Spinal cord (tissue), 9 donors: ENCODE measurements at regions not wholly inside any gene's neighbourhood (a gene's known extent, or its start where the extent isn't known, plus 50 kb on each side); places are given as distances from the start of the nearest gene placed in this dataset.
"Not testable (repeated sequence)": the region's sequence is repeated elsewhere in the genome, so short reads cannot be mapped to it uniquely, and the experiment has no call there.

Source experiments
- DNase-seq, 6 donors: peaks; one replicate each; pipeline versions ENCODE4 v3.0.0 to v3.0.0-alpha.2; 2013 to 2015; ENCODE audit warnings: low spot score in 6 of 6, low read depth in 4 of 6
- H3K27ac ChIP-seq: one replicate; pipeline ENCODE4 v1.5.1; 2013; ENCODE audit warnings: low read depth, low read length, control low read depth
- H3K27me3 ChIP-seq: one replicate; pipeline ENCODE4 v1.6.1; 2013; ENCODE audit warnings: low read length; ENCODE audit not compliant: control insufficient read depth, insufficient read depth
- H3K36me3 ChIP-seq: one replicate; pipeline ENCODE4 v1.6.1; 2013; ENCODE audit warnings: low read length; ENCODE audit not compliant: control insufficient read depth, insufficient read depth
- H3K4me1 ChIP-seq: one replicate; pipeline ENCODE4 v1.6.1; 2013; ENCODE audit warnings: low read length; ENCODE audit not compliant: control insufficient read depth, insufficient read depth
- H3K4me3 ChIP-seq: one replicate; pipeline ENCODE4 v1.5.1; 2013; ENCODE audit warnings: low read depth, low read length, control low read depth
- H3K9me3 ChIP-seq: one replicate; pipeline ENCODE4 v1.6.1; 2013; ENCODE audit warnings: low read length; ENCODE audit not compliant: control insufficient read depth, insufficient read depth
- WGBS: methylation state at CpG from one replicate; pipeline ENCODE4 v1.1.5; 2013; ENCODE audit warnings: missing lambda C conversion rate; ENCODE audit not compliant: insufficient coverage; 5-methylcytosine and 5-hydroxymethylcytosine counted together
- donor health status: healthy.

DNA sequence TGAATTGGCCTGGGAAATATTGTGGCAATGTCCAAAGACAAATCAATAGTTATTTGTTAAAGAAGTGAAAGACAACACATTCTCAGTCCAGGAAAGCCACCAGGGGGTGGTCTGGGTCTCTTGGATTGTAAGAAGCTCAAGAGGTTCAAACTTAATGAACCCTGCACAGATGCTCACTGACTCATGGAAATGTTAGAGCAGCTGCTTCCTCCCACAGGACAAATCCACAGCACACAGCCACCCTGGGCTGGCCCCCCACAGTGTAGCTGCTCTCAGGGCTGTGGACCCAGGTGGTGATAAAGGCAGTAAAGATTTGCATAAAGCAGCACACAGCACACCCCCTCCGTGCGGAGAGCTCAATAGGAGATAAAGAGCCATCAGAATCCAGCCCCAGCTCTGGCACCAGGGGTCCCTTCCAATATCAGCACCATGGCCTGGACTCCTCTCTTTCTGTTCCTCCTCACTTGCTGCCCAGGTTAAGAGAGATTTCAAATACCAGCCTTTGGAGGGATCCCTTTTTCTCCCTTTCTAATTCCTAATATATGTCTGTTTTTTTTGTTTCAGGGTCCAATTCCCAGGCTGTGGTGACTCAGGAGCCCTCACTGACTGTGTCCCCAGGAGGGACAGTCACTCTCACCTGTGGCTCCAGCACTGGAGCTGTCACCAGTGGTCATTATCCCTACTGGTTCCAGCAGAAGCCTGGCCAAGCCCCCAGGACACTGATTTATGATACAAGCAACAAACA, 124.8 kb downstream of the VPREB1 start:
- H3K36me3 ChIP-seq, H3K27me3 ChIP-seq, H3K4me3 ChIP-seq, H3K27ac ChIP-seq, H3K9me3 ChIP-seq: not testable (repeated sequence)
- peaks cover 13% of the 10 kb centered on the region for H3K4me1 ChIP-seq
- no CpG with 5 or more reads among the region's 2 CpGs for WGBS
- peak in 2 of 6 donors; percentile 10 to 44 for DNase-seq

DNA sequence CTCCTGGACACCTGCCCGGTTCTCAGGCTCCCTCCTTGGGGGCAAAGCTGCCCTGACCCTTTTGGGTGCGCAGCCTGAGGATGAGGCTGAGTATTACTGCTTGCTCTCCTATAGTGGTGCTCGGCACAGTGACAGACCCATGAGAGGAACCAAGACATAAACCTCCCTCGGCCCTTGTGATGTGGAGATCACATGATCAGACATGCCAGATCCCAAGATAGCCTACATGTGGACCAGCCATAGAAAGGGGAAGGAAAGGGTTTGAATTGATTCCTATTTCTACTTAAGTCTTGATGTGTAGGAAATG, 125.3 kb downstream of the VPREB1 start:
- Histone ChIP-seq H3K9me3 (no peaks in the 10 kb centered on the region), H3K4me3 (no peak overlapping the region), H3K4me1 (peaks cover 13% of the 10 kb centered on the region), H3K36me3 (no peaks in the 10 kb centered on the region), H3K27ac (no peak overlapping the region), H3K27me3 (no peaks in the 10 kb centered on the region)
- 68% methylated on average over 2 of the region's 4 CpGs for WGBS
- DNase-seq = no peak

DNA sequence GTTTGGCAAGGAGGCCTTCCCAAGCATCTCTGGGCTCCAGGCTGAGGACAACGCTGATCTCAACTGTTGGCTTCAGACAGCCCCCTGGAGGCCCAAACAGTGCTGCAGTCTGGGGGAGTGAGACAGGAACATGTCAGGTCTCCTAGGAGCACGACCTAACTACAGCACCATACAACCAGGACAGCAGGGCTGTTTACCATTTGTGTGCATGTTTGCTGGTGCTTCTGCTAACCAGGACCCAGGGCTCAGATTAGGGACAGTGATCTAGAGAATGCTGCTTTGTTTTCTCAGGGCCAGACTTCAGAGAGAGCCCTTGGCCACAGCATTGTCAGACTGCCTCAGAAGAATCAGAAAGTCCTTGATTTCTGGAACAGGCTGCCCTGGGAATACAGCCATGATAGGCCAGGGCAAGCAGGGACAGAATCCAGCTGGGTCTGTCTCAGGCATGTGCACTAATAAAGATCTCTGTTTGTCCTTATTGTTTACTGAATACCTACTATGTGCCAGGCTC, 126.5 kb downstream of the VPREB1 start:
- Histone ChIP-seq H3K36me3 (no peaks in the 10 kb centered on the region), H3K4me1 (peaks cover 13% of the 10 kb centered on the region), H3K27me3 (peaks cover 4% of the 10 kb centered on the region), H3K27ac (no peak overlapping the region), H3K4me3 (no peak overlapping the region), H3K9me3 (no peaks in the 10 kb centered on the region)
- peak in 1 of 6 donors; percentile 17 for DNase-seq
- WGBS = 0% methylated on average over 1 of the region's 2 CpGs

DNA sequence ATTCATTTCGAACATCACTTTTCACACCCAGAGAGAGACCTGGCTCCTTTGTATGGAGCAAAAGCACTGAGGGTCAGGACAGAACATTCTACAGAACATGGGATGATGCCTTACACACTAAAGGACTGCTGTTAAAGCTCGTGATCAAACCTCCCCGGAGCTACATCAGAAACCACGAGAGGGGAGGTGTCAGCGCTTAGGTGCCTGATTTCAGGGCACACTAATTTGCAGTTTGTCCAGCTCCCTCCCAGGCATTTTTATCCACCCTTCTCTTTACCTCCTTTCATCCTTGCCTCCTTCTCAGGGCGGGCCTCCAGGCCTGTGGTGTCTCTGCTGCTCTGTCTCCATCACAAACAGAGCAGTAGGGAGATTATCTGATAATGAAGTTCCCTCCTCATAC, 127.5 kb downstream of the VPREB1 start:
- no peaks in the 10 kb centered on the region for H3K36me3 ChIP-seq
- no peak for DNase-seq
- 95% methylated on average over 5 of the region's 6 CpGs for WGBS
- H3K4me3 ChIP-seq = no peak overlapping the region
- H3K9me3 ChIP-seq = no peaks in the 10 kb centered on the region
- H3K27me3 ChIP-seq = peaks cover 5% of the 10 kb centered on the region
- H3K27ac ChIP-seq = no peak overlapping the region
- peaks cover 13% of the 10 kb centered on the region for H3K4me1 ChIP-seq

DNA sequence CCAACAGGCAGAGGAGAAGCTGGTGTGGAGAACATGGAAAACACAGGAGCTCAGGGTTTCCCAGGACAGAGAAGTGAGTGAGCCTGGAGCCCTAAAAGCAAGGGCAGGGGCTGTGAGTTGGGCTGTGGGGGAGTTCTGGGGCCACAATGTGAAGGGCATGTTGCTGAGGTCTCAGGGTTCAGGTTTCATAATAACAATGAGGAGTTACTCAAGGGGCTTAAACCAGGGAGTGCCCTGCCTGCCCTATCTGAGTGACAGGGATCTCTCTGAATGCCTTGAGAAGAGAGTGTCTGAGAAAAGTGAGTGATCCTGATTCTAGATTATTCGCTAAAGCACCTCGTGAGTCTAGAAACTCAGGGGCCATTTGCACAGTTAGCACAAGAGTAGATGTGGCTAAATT, 129.6 kb downstream of the VPREB1 start:
- DNase-seq = no peak
- WGBS = 60% methylated on average over 2 of the region's 2 CpGs
- H3K27ac ChIP-seq = no peak overlapping the region

DNA sequence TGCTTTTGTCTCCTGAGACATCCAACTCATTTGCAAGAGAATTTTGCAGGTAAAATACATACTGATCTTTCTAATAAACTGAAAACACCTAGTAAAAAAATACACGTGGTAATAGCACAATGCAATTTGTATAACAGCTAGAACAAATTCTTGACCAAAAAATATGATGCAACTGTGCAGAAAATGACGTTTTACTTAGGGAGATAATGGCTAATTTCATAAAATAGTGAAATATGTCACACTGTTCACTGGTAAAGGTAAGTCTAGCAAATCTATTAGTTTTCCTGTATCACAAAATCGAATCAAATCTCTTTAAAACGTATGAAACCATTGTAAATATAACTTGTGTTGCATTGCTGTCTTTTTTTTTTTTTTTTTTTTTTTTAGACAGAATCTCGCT, 130.0 kb downstream of the VPREB1 start:
- Histone ChIP-seq H3K27me3 (peaks cover 5% of the 10 kb centered on the region), H3K27ac (no peak overlapping the region)
- no CpG with 5 or more reads among the region's 5 CpGs for WGBS

More for the DNA sequence above, 129.6 kb downstream of the VPREB1 start:
- Histone ChIP-seq H3K4me3 (no peak overlapping the region), H3K9me3 (no peaks in the 10 kb centered on the region), H3K4me1 (peaks cover 12% of the 10 kb centered on the region), H3K27me3 (peaks cover 5% of the 10 kb centered on the region), H3K36me3 (no peaks in the 10 kb centered on the region)

DNA sequence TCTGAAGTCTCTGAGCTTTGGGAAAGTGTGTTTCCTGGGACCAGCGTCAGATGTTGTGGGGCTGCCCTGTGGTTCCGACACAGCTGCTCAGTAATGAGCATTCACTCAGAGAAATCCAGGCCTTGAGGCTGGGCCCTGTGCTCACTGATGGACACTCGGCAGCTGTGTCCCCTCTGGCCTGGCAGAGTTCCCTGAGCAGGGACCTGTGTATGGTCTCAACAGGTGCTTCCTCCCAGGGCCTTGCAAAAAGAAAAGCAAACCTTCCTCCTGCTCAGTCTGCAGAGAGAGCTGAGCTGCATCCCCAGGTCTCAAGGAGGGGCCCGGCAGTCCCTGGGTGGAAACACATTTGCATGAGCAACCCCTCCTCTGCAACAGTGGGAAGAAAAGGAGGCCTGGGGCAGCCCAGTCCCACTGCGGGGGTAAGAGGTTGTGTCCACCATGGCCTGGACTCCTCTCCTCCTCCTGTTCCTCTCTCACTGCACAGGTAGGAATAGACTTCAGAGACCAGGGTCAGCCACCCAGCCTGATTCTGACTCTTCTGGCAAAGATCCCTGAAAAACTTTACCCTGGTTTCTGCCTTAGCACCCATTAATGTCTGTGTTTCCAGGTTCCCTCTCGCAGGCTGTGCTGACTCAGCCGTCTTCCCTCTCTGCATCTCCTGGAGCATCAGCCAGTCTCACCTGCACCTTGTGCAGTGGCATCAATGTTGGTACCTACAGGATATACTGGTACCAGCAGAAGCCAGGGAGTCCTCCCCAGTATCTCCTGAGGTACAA, 131.2 kb downstream of the VPREB1 start:
- WGBS = 57% methylated on average over 6 of the region's 7 CpGs
- Histone ChIP-seq H3K4me1 (peaks cover 3% of the 10 kb centered on the region), H3K36me3 (no peaks in the 10 kb centered on the region), H3K27me3 (peaks cover 10% of the 10 kb centered on the region), H3K9me3 (no peaks in the 10 kb centered on the region), H3K27ac (no peak overlapping the region), H3K4me3 (no peak overlapping the region)
- DNase-seq = no peak

More for the DNA sequence above, 130.0 kb downstream of the VPREB1 start:
- Histone ChIP-seq H3K4me3 (no peak overlapping the region), H3K36me3 (no peaks in the 10 kb centered on the region), H3K4me1 (peaks cover 8% of the 10 kb centered on the region), H3K9me3 (no peaks in the 10 kb centered on the region)
- no peak for DNase-seq

DNA sequence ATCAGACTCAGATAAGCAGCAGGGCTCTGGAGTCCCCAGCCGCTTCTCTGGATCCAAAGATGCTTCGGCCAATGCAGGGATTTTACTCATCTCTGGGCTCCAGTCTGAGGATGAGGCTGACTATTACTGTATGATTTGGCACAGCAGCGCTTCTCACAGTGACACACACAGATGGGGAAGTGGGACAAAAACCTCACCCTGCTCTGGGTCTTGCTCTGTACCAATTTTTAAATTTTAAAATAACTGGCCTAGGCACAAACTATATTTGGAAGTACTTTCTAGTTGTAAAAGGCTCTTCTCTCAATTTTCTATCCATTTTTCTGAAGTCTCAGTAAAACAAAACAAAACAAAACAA, 131.7 kb downstream of the VPREB1 start:
- Histone ChIP-seq H3K36me3 (no peaks in the 10 kb centered on the region), H3K27ac (no peak overlapping the region), H3K4me3 (no peak overlapping the region), H3K9me3 (no peaks in the 10 kb centered on the region), H3K4me1 (no peaks in the 10 kb centered on the region), H3K27me3 (peaks cover 10% of the 10 kb centered on the region)
- DNase-seq = no peak
- 79% methylated on average over 2 of the region's 3 CpGs for WGBS

DNA sequence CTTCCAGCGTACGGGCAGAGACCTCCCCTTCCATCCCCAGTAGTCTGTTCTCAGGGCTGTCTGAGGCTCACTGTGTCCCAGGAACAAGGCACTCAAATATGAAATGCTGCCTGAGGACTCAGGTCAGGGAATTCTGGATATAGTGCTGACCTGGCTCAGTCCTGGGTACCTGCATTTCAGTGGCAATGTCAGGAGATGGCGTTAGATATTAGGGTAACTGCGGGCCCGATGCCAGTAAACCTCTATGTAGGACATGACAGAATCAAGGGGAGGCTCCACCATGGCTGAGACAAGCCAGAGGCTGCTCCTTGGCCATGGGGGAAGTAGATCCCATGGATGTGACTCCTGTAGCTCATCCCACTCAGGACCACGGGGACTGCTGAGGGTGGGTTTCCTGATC, 131.7 kb downstream of the ZNF280B start:
- WGBS = 78% methylated on average over 5 of the region's 6 CpGs

DNA sequence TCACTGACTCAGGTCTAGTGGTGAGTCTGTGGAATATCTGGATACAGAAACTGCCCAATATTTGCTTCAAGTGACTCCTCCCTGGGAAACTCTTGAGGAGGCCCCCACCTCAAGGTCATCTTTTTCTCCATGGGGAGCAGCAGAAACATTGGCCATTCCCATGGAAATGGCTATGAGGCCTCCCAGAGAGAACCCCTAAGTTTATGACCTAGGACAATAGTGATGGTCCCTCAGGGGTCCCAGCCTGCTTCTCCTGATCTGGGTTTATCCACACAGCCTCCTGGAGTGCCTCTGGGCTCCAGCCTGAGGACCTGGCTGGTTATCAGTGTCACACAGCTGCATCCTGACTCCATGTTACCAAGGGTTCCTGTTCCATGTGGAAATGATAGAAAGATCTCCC, 131.2 kb downstream of the ZNF280B start:
- no peak overlapping the region for H3K4me3 ChIP-seq
- no peak for DNase-seq
- H3K4me1 ChIP-seq = no peaks in the 10 kb centered on the region
- H3K36me3 ChIP-seq = no peaks in the 10 kb centered on the region
- peaks cover 10% of the 10 kb centered on the region for H3K27me3 ChIP-seq
- no peak overlapping the region for H3K27ac ChIP-seq
- no peaks in the 10 kb centered on the region for H3K9me3 ChIP-seq

More for the DNA sequence above, 131.7 kb downstream of the ZNF280B start:
- not testable (repeated sequence) for H3K36me3 ChIP-seq, H3K4me3 ChIP-seq, DNase-seq, H3K9me3 ChIP-seq, H3K27me3 ChIP-seq, H3K4me1 ChIP-seq, H3K27ac ChIP-seq
